ENCODE measurements at regions not wholly inside any gene's neighbourhood (a gene's known extent, or its start where the extent isn't known, plus 50 kb on each side); places are given as distances from the start of the nearest gene placed in this dataset.

- no peak overlapping the region for H3K4me3 ChIP-seq (ENCODE audit: low read depth, low read length)
- TF ChIP-seq CTCF (IDR thresholded peaks at IDR 0.05; ENCODE audit: insufficient read depth, low read length, severe bottlenecking), result peak; percentile 1
- no peaks in the 10 kb centered on the region for H3K27me3 ChIP-seq (ENCODE audit: control insufficient read depth, insufficient read depth, low read length)
- H3K36me3 ChIP-seq (ENCODE audit: control insufficient read depth, insufficient read depth, low read length), result no peaks in the 10 kb centered on the region
- peak; percentile 47 for DNase-seq (ENCODE audit: low read depth)
- FAIRE-seq, result no peak
These were observed 251.5 kb downstream of the SIPA1L2 start for GRCh38 chr1:232378266-232379062.

GRCh38 chr1:232377494-232377770 lies 252.5 kb downstream of the SIPA1L2 start:
- Histone ChIP-seq H3K4me3 (ENCODE audit: low read depth, low read length) (no peak overlapping the region), H3K36me3 (ENCODE audit: control insufficient read depth, insufficient read depth, low read length) (no peaks in the 10 kb centered on the region), H3K27me3 (ENCODE audit: control insufficient read depth, insufficient read depth, low read length) (no peaks in the 10 kb centered on the region)
- no peak for TF ChIP-seq CTCF (IDR thresholded peaks at IDR 0.05; ENCODE audit: insufficient read depth, low read length, severe bottlenecking)
- FAIRE-seq (no peak), DNase-seq (ENCODE audit: low read depth) (peak; percentile 71)

- DNase-seq (ENCODE audit: low read depth) (peak; percentile 65), FAIRE-seq (no peak)
- no peak for TF ChIP-seq CTCF (IDR thresholded peaks at IDR 0.05; ENCODE audit: insufficient read depth, low read length, severe bottlenecking)
These were observed 253.1 kb downstream of the SIPA1L2 start for GRCh38 chr1:232376632-232377493.

GRCh38 chr1:232372841-232373440 lies 257.0 kb downstream of the SIPA1L2 start:
- no peak for TF ChIP-seq CTCF (IDR thresholded peaks at IDR 0.05; ENCODE audit: insufficient read depth, low read length, severe bottlenecking)
- Histone ChIP-seq H3K4me3 (ENCODE audit: low read depth, low read length) (no peak overlapping the region), H3K27me3 (ENCODE audit: control insufficient read depth, insufficient read depth, low read length) (no peaks in the 10 kb centered on the region), H3K36me3 (ENCODE audit: control insufficient read depth, insufficient read depth, low read length) (no peaks in the 10 kb centered on the region)
- DNase-seq (ENCODE audit: low read depth) (no peak), FAIRE-seq (no peak)

More at GRCh38 chr1:232376632-232377493, 253.1 kb downstream of the SIPA1L2 start:
- Histone ChIP-seq H3K27me3 (ENCODE audit: control insufficient read depth, insufficient read depth, low read length) (no peaks in the 10 kb centered on the region), H3K36me3 (ENCODE audit: control insufficient read depth, insufficient read depth, low read length) (no peaks in the 10 kb centered on the region), H3K4me3 (ENCODE audit: low read depth, low read length) (no peak overlapping the region)

GRCh38 chr1:232372431-232372830 lies 257.5 kb downstream of the SIPA1L2 start:
- no peaks in the 10 kb centered on the region for H3K27me3 ChIP-seq (ENCODE audit: control insufficient read depth, insufficient read depth, low read length)
- FAIRE-seq, result no peak
- no peak for TF ChIP-seq CTCF (IDR thresholded peaks at IDR 0.05; ENCODE audit: insufficient read depth, low read length, severe bottlenecking)

More at GRCh38 chr1:232372431-232372830, 257.5 kb downstream of the SIPA1L2 start:
- no peaks in the 10 kb centered on the region for H3K36me3 ChIP-seq (ENCODE audit: control insufficient read depth, insufficient read depth, low read length)
- no peak overlapping the region for H3K4me3 ChIP-seq (ENCODE audit: low read depth, low read length)
- DNase-seq (ENCODE audit: low read depth), result no peak
